HG02852 (cell line): ENCODE measurements at regions not wholly inside any gene's neighbourhood (a gene's known extent, or its start where the extent isn't known, plus 50 kb on each side); places are given as distances from the start of the nearest gene placed in this dataset.

Experiments used
- ATAC-seq: cut with Tn5 transposase; IDR thresholded peaks from one replicate; pipeline ENCODE4 v1.9.1; 2021; ENCODE audit warnings: mild to moderate bottlenecking, moderate library complexity; ENCODE audit not compliant: unreplicated experiment

- ATAC-seq = no peak
These were observed 335.8 kb upstream of the MKI67 start for GRCh38 chr10:128461991-128462390.

DNA sequence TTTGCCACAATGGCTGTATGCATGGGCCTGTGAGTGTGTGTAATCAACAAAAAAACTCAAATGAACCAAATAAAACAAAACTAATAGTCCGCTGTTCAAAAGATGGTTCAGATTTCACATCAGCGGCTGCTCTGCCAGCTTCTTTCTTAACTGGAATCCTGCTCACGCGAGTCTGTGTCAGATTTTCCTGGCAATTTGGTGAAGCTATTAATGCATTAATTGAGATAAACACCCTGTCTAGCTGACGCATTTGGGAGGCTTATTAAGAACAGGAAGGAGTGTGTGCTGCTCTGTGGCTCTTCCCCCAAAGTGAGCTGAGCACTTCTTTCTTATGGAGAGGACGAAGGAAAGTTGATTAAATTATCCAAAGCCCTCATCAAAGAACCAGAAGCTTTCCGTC lies 336.6 kb upstream of the MKI67 start:
- no peak for ATAC-seq

- no peak for ATAC-seq
These were observed 338.0 kb upstream of the MKI67 start for GRCh38 chr10:128463991-128464760.

DNA sequence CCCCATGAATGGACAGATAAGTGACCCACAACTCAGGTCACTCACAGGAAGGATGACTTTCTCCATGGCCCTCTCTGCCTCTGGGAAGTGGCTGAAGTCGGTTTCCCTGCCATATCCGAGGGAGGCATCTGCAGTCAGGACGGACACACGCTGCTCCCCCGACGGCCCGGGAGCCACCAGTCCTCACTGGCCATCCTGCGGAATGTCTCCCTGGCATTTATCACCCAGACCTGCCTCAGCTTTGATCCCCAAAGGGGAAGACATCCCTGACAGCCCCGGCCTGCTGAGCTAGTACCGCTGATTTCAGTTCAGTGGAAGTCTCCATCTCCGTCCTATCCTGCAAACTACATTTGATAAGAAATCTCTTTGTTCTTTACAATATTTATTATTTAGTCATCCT lies 339.5 kb upstream of the MKI67 start:
- no peak for ATAC-seq

- ATAC-seq = no peak
These were observed 340.7 kb upstream of the MKI67 start for GRCh38 chr10:128466831-128467371.

- no peak for ATAC-seq
These were observed 342.2 kb upstream of the MKI67 start for GRCh38 chr10:128468462-128468861.

GRCh38 chr10:128469515-128469914 lies 343.3 kb upstream of the MKI67 start:
- ATAC-seq = no peak

DNA sequence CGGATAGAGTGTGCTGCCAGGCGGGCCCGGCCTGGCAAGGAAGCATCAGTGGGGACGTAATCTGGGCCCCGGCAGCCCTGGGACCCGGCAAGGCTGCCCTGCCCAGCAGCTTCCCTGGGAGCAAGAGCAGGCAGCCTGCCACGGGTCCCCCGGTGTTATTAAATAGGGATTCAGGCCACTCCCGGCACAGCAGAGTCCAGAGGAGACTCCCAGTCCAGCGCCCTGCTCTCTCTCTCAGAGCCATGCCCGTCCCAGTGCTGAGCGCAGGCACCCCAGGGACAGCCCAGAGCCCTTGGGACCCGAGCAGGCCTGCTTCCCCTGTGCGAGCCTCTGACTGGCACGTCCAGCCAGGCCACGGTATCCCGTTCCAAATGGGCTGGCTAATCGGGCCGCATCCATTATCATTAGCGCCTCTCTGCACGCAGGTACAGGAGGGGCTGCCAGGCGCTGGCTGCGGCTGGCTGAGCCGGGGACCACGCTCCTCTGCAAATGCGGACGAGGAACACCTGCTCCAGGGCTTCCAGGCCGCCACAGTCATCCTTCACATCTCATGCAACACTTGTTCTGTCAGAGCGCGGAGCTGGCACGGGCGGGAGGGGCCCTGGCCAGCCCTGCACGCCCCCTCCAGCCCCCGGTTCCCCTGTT lies 344.2 kb upstream of the MKI67 start:
- ATAC-seq = no peak

DNA sequence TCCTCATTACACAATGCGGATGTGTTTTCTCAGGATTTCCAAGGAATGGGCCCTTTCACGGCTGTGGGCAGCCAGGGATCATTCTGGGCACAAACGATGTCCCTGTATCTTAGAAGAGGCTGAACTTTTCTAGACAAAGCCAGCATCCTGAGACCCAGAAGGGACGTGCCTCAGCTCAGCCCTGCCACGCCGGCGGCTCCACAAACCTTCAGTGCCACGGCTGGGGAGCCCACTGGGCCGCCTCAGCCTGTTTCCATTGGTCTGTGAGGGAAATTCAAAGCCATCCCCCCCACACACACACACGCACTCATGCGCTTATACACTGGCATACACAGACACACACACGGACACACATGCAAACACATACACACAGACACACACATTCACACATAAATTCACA lies 344.9 kb upstream of the MKI67 start:
- ATAC-seq = no peak

DNA sequence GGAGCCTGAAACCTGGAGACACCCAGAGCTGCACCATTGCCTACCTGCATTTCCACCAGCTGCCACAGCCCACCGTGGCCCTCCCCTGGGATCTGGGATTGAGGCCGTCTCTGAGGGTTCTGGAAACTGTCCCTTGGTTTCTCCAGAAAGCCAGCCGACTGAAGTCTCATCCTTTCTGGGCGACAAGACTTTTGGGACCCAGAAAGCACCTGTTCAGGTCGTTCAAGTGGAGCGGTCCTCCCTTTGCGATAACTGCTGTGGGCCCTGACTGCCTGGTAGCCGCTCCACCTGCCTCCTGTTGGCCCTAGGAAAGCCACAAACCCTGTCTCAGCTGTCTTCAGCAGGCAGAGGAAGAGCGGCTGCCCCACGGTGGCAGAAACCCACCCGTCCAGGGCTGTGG lies 346.0 kb upstream of the MKI67 start:
- no peak for ATAC-seq

DNA sequence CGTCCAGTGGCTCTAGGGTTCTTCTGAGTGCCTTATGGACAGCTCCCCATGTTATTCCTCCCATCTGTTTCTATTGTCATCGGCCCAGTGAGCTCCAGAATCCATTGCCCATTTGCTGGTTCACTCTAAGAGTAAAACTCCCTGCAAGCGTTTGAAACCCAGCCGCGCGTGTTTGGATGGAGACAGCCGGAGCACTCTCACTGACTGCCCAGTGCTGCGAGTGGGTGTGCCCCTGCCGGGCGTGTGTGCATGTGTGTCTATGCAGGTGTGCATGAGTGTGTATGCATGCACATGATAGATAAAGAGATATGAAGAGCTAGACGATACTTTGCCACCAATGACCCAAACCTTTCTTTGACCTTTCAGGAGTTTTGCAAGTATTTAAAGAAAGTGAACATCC lies 347.2 kb upstream of the MKI67 start:
- ATAC-seq = no peak

DNA sequence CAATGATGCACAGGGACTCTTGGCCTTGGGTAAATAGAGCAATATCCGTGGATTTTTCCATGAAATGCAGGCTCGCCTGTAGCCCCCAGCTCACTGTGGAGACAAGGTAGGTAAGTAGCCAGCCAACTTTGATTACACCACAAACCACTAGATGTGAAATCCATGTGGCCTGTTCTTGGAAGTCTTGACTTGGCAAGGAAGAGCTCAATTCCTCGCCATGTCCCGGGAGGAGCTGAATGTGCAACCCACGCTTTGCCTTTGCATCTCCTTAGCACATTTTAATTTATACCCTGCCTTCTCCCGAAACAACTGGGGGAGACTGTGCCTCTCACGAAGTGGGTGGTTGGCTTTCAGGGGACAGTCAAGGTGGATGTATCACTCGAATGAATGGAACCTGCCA lies 347.7 kb upstream of the MKI67 start:
- ATAC-seq = no peak

DNA sequence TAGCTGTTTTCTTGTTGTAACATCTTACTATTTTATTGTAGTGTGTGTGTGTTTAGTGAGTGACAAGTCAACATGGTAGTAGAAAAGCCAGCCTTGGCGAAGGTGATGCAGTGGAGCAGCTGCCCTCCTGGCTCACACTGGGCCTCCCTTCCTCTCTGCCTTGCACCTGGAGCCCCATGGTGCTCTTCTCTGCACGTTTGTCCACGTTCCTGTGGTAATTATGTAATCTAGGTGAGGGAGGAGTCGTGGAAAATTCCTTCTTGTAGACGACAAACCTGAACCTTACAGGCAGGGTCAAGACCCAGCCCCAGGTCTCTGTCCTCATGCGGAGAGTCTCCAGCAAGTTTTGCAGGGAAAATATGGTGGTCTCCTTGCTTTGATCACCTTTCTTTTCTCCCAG lies 348.3 kb upstream of the MKI67 start:
- ATAC-seq = no peak

GRCh38 chr10:128475686-128476367 lies 349.6 kb upstream of the MKI67 start:
- no peak for ATAC-seq

DNA sequence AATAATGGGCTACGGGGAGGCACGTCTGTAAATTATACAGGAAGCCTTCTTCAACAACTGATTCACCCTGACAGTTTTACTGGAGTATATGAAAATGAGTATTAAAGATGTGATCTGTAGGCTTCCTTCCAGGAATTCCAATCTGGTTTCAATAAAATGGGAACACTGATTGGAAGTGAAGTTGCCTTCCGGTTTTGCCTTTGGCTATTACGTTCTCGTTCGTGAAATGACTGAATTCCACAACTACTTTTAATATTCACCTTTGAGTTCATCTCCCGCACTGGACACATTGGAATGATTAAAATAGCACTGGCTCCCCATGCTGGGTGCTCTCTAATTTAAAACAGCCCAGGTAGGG lies 350.1 kb upstream of the MKI67 start:
- no peak for ATAC-seq

- no peak for ATAC-seq
These were observed 350.6 kb upstream of the MKI67 start for GRCh38 chr10:128476845-128477244.

DNA sequence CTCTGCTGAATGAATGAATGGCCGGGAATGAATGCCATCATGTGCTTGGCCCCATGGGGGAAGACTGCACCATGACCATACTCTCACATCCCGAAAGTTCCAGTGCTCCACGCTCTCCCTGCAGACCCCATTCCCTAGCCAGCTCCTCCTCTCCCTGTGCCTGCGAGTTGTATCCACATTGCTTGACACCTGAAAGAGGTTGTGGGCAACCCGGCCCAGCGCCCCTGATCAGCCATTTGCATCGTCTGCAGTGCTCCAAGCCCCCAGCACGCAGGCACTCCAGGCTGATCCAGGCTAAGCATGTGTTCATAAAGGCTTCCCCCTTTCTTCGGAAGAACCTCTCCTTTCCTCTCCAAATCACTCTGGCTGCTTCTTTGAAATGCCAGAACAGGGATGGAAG lies 354.4 kb upstream of the MKI67 start:
- no peak for ATAC-seq

DNA sequence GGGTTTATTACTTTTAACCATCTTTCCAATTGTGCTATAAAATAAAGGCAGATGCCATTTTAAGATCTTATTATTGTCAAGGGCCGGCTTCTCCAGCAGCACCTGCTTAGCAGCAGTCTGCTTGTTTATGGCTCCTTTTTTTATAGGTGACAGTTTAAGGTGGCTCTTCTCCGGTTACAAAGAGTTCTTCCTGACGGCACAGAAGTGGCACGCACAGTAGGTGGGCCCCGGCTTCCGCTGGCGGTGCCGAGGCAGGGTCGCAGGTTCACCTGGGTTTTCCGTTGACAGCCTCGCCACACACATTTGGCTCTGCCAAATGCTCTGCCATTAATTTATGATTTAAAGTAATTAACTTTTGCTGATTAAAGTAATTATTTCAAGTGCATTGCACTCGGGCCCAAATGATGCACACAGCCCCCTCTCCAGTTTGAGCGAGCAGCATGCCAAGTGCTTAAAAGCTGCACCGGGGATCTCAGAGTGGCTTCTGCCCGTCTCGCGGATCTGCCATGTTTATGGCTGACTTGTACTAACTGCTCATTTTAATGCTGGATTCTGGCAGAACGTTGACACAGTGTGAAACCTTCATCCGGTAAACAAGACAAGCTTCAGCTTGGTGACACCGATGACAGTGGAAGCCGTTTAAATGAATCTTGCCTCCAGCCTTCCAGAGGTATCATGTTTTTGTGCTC lies 355.1 kb upstream of the MKI67 start:
- no peak for ATAC-seq

DNA sequence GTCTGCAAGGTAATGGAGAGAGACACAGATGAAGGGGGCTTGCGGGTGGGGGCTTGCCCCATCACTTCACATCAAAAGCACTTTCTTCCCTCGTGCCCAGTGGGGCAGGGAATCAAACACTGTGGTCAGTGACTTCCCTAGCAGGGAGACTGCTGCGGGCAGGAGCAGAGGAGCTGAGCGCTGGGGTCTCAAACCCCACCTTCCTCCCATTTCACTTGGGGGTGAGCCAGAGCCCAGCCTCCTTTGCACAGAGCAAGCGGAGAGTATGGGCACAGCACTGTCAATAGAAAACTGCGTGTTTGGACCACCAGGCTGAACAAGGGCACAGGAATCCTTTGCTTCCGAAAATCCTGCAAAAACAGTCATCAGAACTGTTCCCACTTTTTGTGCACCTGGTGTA lies 355.8 kb upstream of the MKI67 start:
- no peak for ATAC-seq

GRCh38 chr10:128483216-128483615 lies 357.0 kb upstream of the MKI67 start:
- ATAC-seq = no peak

DNA sequence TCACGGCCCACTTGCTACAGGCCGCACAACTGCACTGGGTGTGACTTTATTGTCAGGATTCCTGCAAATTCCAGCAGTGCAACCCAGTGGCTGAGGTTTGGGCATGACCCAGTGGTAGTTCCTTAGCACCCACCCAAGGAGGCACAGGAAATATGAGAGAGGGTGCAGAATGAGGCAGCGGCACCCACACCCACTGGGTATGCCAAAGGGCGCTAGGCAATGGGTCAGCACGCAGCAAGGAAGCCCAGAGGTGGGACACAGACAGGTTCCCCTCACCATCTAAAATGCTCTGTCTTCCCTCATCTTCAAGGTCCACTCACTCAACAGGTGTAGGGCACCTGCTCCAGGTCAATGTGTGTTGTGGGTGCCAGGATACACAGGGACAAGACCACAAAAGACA lies 357.8 kb upstream of the MKI67 start:
- ATAC-seq = no peak
